GM10248 (cell line): ENCODE measurements at regions not wholly inside any gene's neighbourhood (a gene's known extent, or its start where the extent isn't known, plus 50 kb on each side); places are given as distances from the start of the nearest gene placed in this dataset.

ENCODE experiments used
- CTCF ChIA-PET: fragments of 300-600 bp; sonication (Branson Sonifier 250); formaldehyde crosslinking; extraction: SDS; loops from one replicate; lab custom pipeline; 2021; ENCODE audit warnings: antibody characterized with exemption; lab: Yijun Ruan, JAX
- POLR2A ChIA-PET: fragments of 350-650 bp; sonication (Branson Sonifier 250); formaldehyde crosslinking; extraction: SDS; loops from one replicate; lab custom pipeline; 2020; ENCODE audit warnings: antibody characterized with exemption; lab: Yijun Ruan, JAX
- DNase-seq: peaks from one replicate; pipeline ENCODE4 v3.0.0; 2012; ENCODE audit errors: extremely low spot score
- TF ChIP-seq, protein P1 (sequence below): IDR thresholded peaks from 2 replicates; pipeline ENCODE4 v1.5.1; 2012; ENCODE audit warnings: mild to moderate bottlenecking, low read depth; ENCODE audit errors: extremely low read depth, missing control alignments, control extremely low read depth

DNA sequence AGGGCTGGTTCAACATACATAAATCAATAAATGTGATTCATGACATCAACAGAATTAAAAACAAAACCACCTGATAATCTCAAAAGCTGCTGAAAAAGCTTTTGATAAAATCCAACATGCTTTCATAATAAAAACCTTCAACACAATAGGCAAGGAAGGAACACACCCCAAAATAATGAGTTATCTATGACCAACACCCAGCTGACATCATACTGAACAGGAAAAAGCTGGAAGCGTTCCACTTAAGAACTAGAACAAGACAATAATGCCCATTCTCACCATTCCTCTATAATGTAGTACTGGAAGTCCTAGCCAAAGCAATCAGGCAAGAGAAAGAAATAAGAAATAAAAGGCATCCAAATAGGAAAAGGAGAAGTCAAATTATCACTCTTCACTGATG lies 116.2 kb upstream of the FREM2 start:
- POLR2A ChIA-PET: no interaction called here
- DNase-seq: no peak
- TF ChIP-seq, protein P1, sequence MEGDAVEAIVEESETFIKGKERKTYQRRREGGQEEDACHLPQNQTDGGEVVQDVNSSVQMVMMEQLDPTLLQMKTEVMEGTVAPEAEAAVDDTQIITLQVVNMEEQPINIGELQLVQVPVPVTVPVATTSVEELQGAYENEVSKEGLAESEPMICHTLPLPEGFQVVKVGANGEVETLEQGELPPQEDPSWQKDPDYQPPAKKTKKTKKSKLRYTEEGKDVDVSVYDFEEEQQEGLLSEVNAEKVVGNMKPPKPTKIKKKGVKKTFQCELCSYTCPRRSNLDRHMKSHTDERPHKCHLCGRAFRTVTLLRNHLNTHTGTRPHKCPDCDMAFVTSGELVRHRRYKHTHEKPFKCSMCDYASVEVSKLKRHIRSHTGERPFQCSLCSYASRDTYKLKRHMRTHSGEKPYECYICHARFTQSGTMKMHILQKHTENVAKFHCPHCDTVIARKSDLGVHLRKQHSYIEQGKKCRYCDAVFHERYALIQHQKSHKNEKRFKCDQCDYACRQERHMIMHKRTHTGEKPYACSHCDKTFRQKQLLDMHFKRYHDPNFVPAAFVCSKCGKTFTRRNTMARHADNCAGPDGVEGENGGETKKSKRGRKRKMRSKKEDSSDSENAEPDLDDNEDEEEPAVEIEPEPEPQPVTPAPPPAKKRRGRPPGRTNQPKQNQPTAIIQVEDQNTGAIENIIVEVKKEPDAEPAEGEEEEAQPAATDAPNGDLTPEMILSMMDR: no peak
- CTCF ChIA-PET: no interaction called here

- ChIA-PET CTCF (no interaction called here), POLR2A (no interaction called here)
- TF ChIP-seq, protein P1: no peak
- no peak for DNase-seq
Measured at GRCh38 chr13:38575427-38575826, 111.5 kb upstream of the FREM2 start.

DNA sequence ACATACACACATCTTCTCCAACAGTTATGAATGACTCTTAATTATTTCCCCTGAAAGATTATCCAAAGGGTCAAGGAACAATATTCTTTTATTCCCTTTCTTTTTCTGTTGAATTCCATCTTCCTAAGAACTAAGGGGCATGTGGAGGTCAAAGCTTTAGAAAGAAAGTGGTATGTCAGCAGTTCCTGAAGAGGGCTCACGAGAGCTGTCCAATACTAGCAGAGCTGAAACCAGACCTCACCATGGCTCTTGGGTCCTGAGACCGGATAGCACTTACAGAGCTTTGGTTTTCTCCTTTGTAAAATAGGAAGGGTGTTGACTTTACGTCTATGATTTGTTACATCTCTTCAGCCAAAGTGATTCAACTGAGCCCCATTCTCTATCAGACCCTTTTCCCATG lies 109.8 kb upstream of the FREM2 start:
- POLR2A ChIA-PET: no interaction called here
- no peak for DNase-seq
- TF ChIP-seq, protein P1: no peak
- CTCF ChIA-PET: interaction anchor here (1.3 kb wide), 1 partner anchor 11 kb away, joined by 3 read pairs; no protein-coding TSS in a partner anchor

GRCh38 chr13:38582133-38582532 lies 104.7 kb upstream of the FREM2 start:
- POLR2A ChIA-PET: no interaction called here
- TF ChIP-seq, protein P1: peak; percentile 30
- peak; percentile 10 for DNase-seq
- CTCF ChIA-PET: interaction anchor here (0.9 to 1.3 kb wide), 13 partner anchors 12 to 1508 kb away, joined by 3 to 5 read pairs (median 3); no protein-coding TSS in a partner anchor

DNA sequence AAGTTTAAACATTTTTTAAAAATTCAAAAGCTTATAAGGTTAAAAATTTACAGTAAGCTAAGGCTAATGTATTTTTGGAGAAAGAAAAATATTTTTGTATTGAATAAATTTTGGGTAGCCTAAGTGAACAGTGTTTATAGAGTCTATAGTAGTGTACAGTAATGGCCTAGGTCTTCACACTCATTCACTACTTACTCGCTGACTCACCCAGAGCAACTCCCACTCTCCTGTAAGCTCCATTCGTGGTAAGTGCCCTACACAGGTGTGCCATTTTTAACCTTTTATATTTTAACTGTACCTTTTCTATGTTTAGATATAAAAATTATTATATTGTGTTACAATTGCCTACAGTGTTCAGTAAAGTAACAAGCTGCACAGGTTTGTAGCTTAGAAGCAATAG lies 96.6 kb upstream of the FREM2 start:
- CTCF ChIA-PET: interaction anchor here (0.6 to 1.6 kb wide), 4 partner anchors 11 to 281 kb away, joined by 3 read pairs; no protein-coding TSS in a partner anchor

DNA sequence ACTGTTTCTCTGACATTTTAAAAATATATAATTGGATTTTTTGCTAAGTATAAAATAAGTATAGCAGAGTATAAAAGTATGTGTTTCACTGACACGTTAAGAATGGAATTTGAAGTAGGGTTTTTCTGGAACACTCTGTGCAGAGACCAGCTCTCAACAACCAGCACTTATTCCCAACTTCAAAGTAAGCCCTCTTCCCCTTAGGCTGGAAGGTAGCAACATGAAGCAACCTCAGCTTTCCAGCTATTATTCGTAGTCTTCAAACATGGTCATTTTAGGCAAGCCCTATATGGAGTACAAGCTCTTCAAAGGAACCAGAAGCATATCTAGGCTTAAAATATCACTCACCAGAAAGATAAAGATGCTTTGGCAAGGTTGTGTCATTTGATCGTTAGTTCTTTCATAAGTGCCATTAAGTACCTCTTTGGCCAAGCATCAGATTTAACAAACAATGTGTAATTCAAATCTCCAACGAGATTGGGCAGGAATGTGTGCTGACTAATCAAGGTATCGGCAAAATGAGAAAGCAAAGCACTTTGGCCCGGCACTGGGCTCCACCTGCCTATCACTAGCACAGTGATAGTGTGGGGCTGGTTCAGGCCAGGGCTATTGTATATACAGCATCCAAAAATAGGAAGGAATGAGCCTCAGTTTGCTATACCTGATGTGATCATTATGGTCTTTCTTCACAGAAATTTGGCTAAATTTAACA lies 95.9 kb upstream of the FREM2 start:
- DNase-seq: no peak
- POLR2A ChIA-PET: no interaction called here
- CTCF ChIA-PET: interaction anchor here (1.0 to 1.6 kb wide), 2 partner anchors 16 to 17 kb away, joined by 3 read pairs; no protein-coding TSS in a partner anchor
- TF ChIP-seq, protein P1: no peak

More for the DNA sequence above, 96.6 kb upstream of the FREM2 start:
- TF ChIP-seq, protein P1: no peak
- no peak for DNase-seq
- POLR2A ChIA-PET: no interaction called here
